AG08395 (cell line): ENCODE measurements at regions not wholly inside any gene's neighbourhood (a gene's known extent, or its start where the extent isn't known, plus 50 kb on each side); places are given as distances from the start of the nearest gene placed in this dataset.

Source experiments
- DNase-seq: peaks from one replicate; pipeline ENCODE4 v3.0.0; 2012; ENCODE audit warnings: mixed read lengths, low spot score

- DNase-seq: no peak
These were observed 186.2 kb downstream of the URI1 start for GRCh38 chr19:30128211-30128610.

- no peak for DNase-seq
These were observed 188.5 kb downstream of the URI1 start for GRCh38 chr19:30130356-30131122.

- no peak for DNase-seq
These were observed 189.2 kb downstream of the URI1 start for GRCh38 chr19:30131246-30131645.

- no peak for DNase-seq
These were observed 189.8 kb downstream of the URI1 start for GRCh38 chr19:30131722-30132291.

- no peak for DNase-seq
These were observed 190.5 kb downstream of the URI1 start for GRCh38 chr19:30132343-30133075.

- DNase-seq: no peak
These were observed 191.8 kb downstream of the URI1 start for GRCh38 chr19:30133803-30134202.

- DNase-seq: no peak
These were observed 193.2 kb downstream of the URI1 start for GRCh38 chr19:30135093-30135757.

- DNase-seq: no peak
These were observed 193.8 kb downstream of the URI1 start for GRCh38 chr19:30135797-30136196.

- no peak for DNase-seq
These were observed 194.7 kb downstream of the URI1 start for GRCh38 chr19:30136611-30137195.

- DNase-seq: no peak
These were observed 195.7 kb downstream of the URI1 start for GRCh38 chr19:30137747-30138146.

- DNase-seq: no peak
These were observed 202.3 kb downstream of the URI1 start for GRCh38 chr19:30144242-30144758.

- DNase-seq: no peak
These were observed 202.8 kb downstream of the URI1 start for GRCh38 chr19:30144802-30145201.

GRCh38 chr19:30145467-30145866 lies 203.4 kb downstream of the URI1 start:
- DNase-seq: no peak

- DNase-seq: no peak
These were observed 204.3 kb downstream of the URI1 start for GRCh38 chr19:30146346-30146745.

- DNase-seq: no peak
These were observed 206.2 kb downstream of the URI1 start for GRCh38 chr19:30148039-30148790.

GRCh38 chr19:30148803-30149202 lies 206.8 kb downstream of the URI1 start:
- DNase-seq: no peak

- DNase-seq: no peak
These were observed 207.3 kb downstream of the URI1 start for GRCh38 chr19:30149300-30149699.

- DNase-seq: no peak
These were observed 208.6 kb downstream of the URI1 start for GRCh38 chr19:30150626-30151025.

GRCh38 chr19:30151081-30151480 lies 209.0 kb downstream of the URI1 start:
- DNase-seq: no peak

- no peak for DNase-seq
These were observed 210.7 kb downstream of the URI1 start for GRCh38 chr19:30152510-30153291.
